Left kidney (tissue), 1 donor: ENCODE measurements at regions not wholly inside any gene's neighbourhood (a gene's known extent, or its start where the extent isn't known, plus 50 kb on each side); places are given as distances from the start of the nearest gene placed in this dataset.
"Not testable (repeated sequence)": the region's sequence is repeated elsewhere in the genome, so short reads cannot be mapped to it uniquely, and the experiment has no call there.

ENCODE experiments used
- DNase-seq: peaks from one replicate; pipeline ENCODE4 v3.0.0-alpha.2; 2013

DNA sequence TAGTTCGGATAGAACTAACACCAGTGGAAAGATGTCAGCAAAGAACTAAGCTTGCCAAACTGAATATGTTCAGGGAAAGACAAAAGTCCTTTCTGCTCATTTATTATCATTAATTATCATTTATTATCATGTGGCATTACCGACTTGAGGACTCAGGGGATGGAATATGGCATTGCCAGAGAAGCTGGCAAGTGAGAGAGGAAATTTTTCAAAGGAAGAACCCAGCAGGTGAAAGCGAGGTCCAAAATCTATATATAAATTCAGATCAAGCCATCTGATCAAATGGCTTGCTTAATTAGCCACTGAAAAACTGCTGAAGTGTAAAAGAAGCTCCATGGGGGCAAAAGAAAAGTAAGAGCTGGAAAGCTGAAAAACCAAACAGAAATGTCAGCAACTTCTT lies 1049.6 kb upstream of the SEMA6A start:
- no peak for DNase-seq

GRCh38 chr5:117623042-117623805 lies 1048.6 kb upstream of the SEMA6A start:
- DNase-seq: peak; percentile 31

DNA sequence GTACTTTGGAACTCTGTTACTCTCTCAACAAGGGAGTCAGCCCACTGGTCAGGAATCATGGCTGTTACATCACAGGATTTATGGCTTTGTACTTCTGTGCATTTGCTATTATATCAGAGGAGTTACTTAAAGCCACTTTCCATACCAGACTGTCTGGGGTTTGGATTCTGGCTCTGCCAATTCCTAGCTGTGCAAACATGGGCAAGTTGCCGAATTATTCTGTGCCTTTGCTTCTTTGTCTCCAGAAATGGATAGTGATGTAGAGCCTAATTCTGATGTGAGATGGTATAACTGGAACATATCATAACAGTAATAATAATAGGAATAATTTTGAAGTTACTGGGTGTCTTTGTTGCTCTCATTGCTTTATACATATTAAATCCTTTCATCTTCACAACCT lies 1047.3 kb upstream of the SEMA6A start:
- DNase-seq: no peak

GRCh38 chr5:117615226-117615625 lies 1040.6 kb upstream of the SEMA6A start:
- no peak for DNase-seq

GRCh38 chr5:117614408-117614807 lies 1039.8 kb upstream of the SEMA6A start:
- DNase-seq: no peak

- DNase-seq: no peak
Observed at GRCh38 chr5:117604845-117605244, 1030.2 kb upstream of the SEMA6A start.

DNA sequence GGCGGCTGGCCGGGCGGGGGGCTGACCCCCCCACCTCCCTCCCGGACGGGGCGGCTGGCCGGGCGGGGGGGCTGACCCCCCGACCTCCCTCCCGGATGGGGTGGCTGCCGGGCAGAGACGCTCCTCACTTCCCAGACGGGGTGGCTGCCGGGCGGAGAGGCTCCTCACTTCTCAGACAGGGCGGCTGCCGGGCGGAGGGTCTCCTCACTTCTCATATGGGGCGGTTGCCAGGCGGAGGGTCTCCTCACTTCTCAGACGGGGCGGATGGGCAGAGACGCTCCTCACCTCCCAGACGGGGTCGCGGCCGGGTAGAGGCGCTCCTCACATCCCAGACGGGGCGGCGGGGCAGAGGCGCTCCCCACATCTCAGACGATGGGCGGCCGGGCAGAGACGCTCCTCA lies 1025.2 kb upstream of the SEMA6A start:
- DNase-seq: not testable (repeated sequence)

- DNase-seq: no peak
Observed at GRCh38 chr5:117594166-117594565, 1019.5 kb upstream of the SEMA6A start.

DNA sequence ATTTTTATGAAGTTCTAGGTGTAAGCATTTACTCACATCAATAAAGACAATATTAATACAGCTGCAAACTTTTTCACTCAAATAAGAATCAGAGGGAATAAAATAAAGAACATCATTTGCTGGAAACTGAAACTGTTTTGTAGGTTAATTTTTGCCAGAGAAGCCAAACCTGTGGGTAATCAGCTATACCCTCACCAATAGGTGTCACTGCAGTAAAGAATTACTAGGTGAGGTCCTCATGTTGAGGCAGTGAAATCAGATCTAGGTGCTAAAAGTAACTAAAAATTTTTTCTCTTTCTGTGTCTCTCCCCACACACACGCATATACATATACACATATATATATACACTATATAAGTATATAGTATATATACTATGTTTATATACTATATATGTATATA lies 1016.3 kb upstream of the SEMA6A start:
- DNase-seq: peak; percentile 31

GRCh38 chr5:117588611-117589010 lies 1014.0 kb upstream of the SEMA6A start:
- no peak for DNase-seq

DNA sequence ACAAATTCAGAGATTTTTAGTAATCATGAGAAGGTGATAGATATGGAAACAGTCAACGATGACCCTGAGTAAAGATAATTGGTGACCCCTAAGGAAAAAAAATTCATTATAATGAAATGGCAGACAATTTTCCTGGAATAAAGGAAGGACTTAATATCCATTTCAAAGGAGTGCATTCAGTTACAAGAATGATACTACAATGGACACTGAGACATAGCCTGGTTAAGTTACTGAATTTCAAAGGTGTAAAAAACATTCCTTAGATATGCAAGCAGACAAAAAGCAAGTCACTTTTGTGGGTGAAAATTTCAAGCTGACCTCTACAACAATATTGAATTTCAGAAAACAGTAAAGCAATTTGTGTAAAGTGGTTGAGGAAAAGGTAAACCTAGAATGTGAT lies 1012.5 kb upstream of the SEMA6A start:
- no peak for DNase-seq

DNA sequence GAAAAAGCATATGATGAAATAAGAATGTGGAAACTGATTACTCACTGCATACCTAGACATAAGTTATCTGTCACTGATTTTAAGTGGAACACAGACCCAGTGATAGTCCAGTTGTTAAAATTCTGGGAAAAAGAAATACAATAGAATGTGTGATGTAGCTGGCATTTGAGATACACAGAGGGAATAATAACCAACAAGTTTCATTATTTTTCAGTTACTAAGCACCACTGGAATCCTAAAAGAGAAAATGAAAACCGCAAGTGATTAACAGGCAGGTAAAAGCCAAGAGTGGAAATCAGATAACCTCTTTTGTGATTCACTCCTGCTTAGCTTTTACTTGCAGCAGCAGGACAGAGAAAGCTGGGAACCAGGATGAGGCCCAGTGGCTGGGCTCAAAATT lies 994.0 kb upstream of the SEMA6A start:
- DNase-seq: no peak

DNA sequence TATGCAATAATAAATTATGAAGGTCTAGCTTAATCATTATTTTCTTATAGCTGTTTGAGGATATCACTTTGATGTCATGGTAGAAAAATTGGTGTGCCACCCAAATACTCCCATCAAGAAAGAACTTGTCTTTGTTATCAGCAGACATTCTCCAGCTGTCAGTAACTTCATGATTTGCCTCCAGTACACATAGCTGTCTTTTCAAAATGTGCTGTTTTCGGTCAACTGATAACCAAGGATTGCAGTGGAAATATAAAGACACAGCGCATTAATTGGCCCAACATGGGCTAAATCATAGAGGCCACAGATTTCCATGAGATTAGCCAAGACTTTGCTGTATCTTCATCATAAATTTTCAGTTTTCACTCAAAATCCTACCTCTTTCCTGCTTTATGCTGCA lies 993.5 kb upstream of the SEMA6A start:
- no peak for DNase-seq

DNA sequence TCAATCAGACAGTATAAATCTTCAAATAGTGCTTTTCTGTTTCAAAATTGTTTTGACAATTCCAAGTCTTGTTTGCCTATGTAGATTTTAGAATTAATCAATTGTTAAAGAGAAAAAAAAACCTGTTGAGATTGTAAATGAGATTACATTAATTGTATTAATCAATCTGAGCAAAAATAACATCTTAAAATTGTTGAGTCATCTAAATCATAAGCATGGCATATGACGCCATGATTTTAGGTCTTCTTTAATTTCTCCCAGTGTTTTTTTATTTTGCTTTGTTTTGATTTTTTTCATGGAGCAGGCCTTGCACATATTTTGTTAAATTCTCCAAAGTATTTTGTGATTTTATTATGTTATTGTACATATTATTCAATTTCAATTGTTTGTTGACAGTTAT lies 988.0 kb upstream of the SEMA6A start:
- no peak for DNase-seq

DNA sequence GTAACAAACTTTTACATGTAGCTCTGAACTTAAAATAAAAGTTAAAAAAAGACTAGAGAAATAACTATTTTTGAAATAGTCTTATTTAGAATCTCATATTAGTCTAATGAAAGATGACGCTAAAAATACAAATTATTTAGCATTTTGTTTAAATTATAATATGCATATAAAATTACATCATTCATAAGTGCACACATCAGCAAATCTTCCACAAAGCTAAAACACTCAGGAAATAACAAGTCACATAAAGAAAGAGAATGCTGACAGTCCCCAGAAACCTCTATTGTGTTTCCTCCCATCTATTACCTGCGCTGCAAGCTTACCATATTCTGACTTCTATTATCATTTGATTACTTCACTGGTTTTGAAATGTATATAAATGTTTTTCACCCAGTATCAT lies 986.9 kb upstream of the SEMA6A start:
- no peak for DNase-seq

- DNase-seq: no peak
Observed at GRCh38 chr5:117559005-117559844, 984.6 kb upstream of the SEMA6A start.

DNA sequence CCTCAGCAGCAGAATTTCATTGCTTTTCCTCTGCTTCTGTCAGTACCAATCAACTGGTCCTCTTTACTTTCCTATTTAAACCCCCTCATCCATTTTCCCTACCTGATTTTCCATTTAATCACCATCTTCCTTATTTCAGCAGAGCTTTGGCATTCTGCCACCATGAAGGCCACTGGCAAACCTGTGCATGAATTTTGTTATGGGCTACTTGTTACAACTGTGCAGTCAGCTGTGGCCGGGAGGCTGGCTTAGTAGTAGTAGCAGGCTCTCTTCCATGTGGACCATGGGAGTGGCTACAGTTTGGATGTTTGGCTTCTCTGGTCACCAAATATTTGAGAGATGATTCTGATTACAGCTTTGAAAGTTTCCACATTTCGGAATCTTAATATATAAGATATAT lies 976.6 kb upstream of the SEMA6A start:
- no peak for DNase-seq

GRCh38 chr5:117547192-117547591 lies 972.6 kb upstream of the SEMA6A start:
- no peak for DNase-seq

GRCh38 chr5:117539692-117540091 lies 965.1 kb upstream of the SEMA6A start:
- no peak for DNase-seq

- no peak for DNase-seq
Observed at GRCh38 chr5:117533792-117534191, 959.2 kb upstream of the SEMA6A start.

DNA sequence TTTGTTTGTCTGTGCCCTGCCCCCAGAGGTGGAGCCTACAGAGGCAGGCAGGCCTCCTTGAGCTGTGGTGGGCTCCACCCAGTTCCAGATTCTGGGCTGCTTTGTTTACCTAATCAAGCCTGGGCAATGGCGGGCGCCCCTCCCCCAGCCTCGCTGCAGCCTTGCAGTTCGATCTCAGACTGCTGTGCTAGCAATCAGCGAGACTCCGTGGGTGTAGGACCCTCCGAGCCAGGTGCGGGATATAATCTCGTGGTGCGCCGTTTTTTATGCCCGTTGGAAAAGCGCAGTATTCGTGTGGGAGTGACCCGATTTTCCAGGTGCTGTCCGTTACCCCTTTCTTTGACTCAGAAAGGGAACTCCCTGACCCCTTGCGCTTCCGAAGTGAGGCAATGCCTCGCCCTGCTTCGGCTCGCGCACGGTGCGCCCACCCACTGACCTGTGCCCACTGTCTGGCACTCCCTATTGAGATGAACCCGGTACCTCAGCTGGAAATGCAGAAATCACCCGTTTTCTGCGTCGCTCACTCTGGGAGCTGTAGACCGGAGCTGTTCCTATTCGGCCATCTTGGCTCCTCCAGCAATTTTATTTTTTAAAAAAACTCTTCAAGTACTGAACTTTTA lies 958.5 kb upstream of the SEMA6A start:
- DNase-seq: not testable (repeated sequence)

DNA sequence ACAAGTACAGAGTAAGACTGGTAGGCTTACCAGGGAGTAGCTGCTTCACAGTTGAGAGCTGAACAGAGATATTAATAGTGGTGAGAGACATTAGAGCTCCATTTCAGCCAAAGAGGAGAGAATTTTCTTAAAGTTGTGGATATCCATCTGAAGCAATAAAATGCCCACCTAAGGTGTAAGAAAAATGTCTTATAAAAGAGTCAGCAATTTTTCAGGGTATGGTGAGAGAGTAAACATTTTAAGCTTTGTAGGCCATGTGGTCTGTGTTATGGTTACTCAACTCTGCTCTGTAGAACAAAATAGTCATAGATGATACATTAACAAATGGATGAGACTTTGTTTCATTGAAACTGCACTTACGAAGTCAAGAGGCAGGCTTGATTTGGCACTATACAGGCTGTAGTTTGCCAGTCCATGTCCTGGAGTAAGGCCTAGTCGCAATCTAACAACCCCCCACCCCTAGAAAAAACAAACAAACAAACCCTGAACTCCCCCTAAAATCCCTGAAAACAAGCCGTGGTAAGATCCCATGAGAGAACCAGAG lies 945.4 kb upstream of the SEMA6A start:
- no peak for DNase-seq

GRCh38 chr5:117504305-117504704 lies 929.7 kb upstream of the SEMA6A start:
- no peak for DNase-seq
